HG02973 (cell line): ENCODE measurements at regions not wholly inside any gene's neighbourhood (a gene's known extent, or its start where the extent isn't known, plus 50 kb on each side); places are given as distances from the start of the nearest gene placed in this dataset.
"Not testable (repeated sequence)": the region's sequence is repeated elsewhere in the genome, so short reads cannot be mapped to it uniquely, and the experiment has no call there.

Experiments used
- ATAC-seq: cut with Tn5 transposase; IDR thresholded peaks from one replicate; pipeline ENCODE4 v1.9.1; 2021; ENCODE audit warnings: moderate library complexity; ENCODE audit not compliant: unreplicated experiment

DNA sequence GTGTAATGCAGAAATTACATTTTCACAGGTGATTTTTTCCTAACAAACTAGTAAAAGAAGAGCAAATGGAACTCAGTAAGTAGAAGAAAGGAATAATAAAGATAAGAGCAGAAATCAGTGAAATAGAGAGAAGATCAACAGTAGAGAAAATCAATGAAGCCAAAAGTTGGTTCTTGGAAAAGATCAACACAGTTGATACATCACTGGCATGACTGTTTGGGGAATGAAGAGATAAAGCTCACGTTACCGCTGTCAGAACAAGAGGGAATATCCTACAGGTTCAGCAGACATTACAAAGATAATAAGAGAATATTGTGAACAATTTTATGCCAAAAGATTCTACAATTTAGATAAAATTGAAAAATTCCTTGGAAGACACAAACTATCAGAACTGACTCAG, 146.4 kb downstream of the ACTR3B start:
- no peak for ATAC-seq

DNA sequence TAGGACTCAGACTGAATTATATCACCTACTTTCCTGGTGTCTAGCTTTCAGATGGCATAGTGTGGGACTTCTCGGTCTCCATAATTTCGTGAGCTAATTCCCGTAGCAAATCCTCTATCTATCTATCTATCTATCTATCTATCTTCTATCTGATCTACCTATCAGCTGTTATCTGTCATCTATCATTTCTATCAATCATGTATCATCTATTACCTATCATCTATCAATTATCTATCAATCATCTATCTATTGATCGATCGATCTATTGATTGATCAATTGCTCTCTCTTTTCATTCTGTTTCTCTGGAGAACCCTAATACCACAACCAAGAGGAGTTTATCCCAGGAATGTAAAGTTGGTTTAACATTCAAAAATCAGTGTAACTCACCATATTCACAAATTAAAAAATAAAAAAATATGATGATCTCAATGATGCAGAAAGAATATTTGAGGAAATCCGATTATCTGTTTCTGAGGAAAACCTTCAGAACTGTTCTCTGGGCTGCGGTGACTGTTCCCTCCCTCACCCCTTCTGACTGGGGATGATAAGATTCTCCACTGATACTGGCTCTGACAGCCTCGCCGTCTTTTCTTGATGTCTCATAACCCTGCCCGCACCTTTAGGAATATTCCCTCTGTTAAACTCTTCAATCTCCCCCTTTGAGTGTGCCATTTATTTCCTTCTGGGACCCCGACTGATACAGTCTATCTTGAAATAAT, 147.7 kb downstream of the ACTR3B start:
- no peak for ATAC-seq

DNA sequence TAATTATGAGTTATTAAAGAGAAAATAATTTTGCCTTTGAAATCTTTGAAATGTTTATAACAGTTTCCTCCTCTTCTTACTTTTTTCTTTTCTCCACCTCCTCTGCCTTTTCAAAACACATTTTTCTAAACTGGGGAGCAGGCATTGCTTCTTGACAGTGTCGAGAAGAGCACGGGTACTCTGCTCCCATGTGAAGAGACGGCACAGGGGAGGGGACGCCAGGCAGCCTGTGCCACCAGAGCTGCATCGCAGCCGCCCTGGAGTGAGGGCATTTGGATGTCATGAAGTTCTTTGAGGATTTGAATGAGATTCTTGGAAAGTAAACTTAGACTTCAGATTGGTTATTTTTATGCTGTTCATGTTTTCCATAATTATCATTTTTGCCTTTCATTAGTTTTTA, 149.7 kb downstream of the ACTR3B start:
- ATAC-seq, result no peak

DNA sequence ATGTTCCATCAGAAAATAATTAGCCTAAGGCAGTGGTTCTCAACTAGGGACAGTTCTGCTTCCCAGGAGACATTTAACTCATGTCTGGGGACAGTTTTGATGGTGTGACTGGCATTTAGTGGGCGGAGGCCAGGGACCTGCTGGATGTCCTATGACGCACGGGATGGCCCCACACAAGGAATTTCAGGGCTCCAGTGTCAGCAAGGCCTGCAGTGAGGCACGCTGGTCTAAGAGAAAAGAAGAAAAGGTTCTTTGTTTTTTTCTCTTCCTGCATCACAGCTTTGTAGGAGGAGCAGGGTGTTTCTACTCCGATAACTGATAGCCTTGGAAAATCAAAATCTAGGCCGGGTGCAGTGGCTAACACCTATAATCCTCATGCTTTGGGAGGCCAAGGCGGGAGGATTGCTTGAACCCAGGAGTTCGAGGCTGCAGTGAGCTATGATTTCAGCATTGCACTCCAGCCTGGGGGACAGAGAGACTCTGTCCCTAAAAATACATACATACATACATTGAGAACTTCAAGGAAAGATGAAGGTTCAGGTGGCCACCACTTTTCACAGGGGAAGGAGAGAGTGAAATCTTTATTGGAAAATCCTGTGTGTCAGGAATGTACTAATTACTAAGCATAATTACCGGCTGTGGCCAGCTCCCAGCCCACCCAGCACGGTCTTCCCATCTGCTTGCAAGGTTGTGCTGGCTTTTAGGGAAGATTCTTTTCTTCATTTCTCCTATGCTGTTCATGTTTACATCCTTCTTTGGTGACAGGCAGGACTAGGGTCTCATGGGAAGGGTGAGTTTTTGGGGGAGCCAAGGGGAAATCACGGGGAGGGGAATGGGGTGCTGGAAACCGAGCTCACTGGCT, 150.4 kb downstream of the ACTR3B start:
- no peak for ATAC-seq

DNA sequence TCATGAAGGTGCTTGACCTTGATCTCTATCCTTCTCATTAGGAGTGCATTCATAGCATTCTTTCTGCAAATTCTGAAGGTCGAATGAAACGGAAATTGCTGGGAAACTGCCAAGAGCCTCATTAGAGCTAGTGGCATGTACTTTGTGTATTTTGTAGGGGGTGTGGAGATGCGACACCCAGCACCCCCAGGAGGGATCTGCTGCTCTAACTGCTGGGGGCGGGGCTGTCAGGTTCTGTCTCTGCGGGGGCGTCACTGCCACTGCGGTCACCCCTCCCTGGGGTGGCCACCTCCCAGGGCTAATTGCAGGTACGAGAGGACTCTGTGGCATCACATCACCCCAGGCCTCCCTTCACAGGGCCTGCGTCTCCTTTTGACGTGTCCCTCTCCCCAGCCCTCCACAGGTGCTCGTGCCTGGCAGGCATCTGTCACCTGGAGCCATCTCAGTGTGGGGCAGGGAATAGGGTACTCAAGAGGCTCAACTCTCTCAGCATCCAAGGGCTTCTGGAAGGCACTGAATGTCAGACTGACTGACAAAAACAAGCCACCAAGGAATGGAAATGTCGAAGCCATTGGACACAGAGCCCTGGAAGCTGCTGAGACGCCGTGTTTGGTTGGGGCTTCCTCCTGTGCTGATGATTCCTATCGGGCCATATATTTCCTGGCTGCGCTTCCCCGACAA, 151.1 kb downstream of the ACTR3B start:
- ATAC-seq, result no peak

DNA sequence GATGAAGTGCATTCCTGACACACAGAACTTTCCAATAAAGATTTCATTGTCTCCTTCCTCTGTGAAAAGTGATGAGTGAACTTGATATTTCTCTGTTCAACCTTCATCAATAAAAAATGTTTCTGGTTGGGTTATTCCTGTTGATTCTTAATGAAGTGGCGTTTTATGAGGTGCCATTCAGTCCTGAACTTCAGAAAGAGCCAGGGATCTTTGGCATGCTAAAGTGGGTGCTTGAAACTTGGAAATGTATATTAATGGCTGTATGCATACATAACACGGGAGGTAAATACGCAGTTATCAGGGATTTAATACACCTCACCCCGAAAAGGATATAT, 151.6 kb downstream of the ACTR3B start:
- no peak for ATAC-seq

DNA sequence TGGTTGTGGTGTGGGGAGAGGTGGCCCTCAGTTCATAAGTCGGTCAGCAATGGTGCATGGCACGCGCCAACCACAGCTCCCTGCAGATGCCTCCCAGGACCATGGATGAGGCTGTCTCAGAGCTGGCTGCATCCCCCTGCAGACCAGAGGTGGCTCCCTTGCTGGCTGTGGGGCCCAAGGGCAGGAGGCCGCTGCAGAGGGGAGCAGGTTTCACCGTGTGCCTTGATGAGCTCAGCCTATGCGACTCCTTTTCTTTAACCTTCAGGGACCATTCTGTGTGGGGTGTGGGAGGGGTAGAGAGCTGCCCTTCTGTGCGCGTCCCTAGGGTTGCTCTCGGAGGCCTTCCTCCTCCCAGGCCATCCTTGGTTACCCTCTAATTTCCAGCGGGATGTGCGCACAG, 152.4 kb downstream of the ACTR3B start:
- ATAC-seq, result no peak

DNA sequence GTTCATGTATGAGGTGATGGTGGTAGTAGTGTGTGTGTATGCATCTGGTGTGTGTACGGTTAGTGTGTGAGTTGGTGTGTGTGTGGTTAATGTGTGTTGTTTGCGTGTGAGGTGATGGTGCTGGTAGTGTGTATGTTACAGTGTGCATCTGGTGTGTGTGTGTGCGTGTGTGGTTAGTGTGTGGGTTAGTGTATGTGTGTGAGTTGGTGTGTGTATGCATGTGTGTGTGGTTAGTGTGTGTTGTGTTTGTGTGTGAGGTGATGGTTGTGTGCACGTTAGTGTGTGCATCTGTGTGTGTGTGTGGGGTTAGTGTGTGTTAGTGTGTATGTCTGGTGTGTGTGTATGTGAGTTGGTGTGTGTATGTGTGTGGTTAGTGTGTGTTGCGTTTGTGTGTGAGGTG, 153.0 kb downstream of the ACTR3B start:
- no peak for ATAC-seq

DNA sequence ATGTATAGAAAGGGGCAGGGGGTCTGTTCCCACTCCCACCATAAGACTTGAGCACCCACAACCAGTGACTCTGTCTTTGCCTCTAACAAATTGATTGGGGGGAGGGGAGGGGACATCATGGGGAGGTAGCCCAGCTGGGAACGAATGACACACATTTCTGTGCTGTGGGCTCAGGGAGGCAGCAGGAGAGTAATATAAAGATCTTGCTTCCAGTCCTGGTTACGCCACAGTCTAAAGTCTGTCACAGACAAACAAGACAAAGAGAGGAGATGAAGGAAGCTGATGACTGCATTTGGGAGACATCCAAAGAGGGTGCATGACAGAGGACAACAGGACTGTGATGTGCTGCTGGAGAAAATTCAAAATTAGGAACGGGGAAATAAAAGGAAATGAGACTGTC, 153.9 kb downstream of the ACTR3B start:
- no peak for ATAC-seq

DNA sequence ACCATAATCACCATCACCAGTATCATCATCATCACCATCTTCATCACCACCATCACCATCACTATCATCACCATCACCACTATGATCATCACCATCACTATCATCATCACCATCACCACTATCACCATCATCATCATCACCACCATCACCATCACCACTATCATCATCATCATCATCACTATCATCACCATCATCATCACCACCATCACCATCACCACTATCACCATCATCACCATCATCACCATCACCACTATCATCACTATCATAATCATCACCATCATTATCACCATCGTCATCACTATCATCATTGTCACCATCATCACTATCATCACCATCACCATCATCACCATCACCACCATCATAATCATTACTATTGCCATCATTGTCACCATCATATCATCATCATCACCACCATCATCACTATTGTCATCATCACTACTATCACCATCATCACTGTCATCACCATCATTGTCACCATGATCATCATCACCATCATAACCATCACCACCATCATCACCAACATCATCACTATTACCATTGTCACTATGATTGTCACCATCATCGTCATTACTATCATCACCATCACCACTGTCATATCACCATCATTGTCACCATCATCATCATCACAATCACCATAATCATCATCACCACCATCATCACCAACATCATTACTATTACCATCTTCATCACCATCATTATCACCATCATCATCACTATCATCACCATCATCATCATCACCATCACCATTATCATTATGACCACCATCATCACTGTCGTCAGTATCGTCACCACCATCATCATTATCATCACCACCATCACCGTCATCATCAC, 154.7 kb downstream of the ACTR3B start:
- ATAC-seq, result no peak

DNA sequence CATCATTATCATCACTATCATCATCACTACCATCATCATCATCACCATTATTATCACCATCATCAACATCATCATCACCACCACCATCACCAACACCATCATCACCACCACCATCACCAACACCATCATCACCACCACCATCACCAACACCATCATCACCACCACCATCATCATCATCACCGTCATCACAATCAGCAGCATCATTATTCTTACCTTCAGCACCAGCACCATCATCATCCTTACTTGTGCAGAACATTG, 155.2 kb downstream of the ACTR3B start:
- not testable (repeated sequence) for ATAC-seq

DNA sequence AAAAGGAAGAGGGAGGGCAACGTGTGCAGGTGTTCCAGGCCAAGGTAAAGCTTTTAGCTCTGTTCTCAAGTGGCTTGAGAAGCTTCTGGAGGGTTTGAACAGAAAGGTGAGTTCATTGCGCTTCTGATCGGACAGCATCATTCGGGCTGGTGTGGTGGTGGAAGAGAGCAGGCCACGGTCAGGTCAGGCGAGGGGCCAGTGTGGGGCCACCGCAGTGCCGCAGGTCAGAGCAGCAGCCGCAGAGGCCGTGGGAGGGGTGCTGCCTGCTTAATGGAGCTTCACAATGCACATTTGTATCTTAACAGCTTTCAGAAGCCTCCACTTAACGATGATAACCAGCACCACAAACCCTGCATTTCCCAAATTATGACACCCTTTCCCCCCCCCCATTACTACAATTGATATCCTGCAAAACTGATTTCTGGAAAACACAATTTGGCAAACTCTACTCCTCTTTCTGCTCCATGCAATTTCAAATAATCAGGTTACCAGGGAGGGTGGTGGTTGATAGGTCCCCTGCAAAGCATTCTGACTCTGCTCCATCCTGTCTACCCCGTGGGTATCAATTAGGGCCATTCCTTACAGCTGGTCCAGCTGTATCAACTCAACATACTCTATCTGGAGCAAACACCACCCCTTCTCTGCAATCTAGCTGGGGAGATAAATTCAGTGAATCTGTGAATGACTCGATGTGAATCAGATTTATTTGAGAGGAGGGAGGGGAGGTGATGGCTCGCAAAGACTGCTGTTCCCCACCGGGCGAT, 162.9 kb downstream of the ACTR3B start:
- ATAC-seq, result no peak

DNA sequence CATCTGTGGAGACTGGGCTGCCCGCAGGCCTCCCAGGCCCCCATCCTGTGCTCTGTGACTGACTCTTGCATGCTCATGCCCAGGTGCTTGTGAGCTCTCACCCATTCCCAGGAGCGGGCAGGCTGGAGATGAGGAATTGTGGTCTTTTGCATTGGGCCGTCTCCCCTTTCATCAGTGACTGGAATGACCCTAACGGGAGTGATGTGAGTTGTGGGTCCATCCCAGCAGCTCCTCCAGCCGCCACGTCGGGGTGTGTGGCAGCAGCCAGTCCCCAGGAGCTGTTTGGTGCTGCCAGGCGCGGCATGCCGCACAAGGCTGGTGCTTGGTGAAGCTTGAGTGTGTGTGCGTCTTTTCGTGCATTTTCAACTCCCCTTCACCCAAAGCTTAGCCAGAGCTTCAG, 164.2 kb downstream of the ACTR3B start:
- ATAC-seq, result no peak

DNA sequence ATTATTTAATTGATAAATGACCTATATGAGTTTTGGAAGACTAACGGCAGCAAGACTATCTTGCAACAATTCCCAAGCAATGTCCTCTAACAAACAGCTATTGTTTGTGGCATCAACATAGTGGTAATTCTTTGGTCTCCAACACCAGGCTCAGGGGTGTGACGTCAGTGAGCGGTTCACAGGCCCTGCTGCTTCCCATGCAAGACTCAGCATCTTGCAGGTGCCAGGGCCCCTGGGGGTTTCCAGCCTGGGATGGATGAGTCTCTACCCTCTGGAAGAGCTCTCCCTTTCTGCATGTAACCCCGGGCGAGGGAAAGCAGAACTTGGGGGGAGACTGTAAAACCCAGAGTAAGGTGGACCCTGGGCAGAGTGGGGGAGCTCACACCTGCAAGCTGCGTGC, 164.7 kb downstream of the ACTR3B start:
- no peak for ATAC-seq

DNA sequence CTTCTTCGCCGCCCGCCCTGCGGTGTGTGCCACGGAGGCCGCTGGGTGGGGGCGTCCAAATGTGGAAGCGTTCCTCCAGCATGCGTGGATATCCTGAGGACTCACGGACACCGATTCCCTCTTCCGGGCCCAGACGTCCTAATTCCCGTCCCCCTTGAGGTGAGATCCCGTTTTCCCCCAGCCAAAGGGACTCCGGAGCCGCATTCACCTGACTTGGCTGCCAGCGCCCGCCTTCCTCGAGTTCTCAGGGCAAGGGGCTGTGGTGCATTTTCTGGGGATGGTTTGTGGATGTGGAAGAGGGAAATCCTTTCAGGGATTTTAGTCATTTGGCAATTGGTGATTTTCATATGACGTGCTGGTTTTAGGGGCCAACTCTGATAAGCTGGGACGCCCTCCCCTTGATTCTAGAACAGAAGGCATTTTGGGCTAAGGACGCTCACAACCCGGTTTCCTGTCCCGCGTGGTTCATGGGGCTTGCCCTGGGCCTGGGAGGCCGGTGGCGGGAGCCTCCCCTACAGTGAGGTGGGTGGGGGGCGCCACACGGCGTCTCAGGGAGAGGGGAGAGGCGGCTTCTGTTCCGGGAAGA, 165.4 kb downstream of the ACTR3B start:
- ATAC-seq, result no peak

DNA sequence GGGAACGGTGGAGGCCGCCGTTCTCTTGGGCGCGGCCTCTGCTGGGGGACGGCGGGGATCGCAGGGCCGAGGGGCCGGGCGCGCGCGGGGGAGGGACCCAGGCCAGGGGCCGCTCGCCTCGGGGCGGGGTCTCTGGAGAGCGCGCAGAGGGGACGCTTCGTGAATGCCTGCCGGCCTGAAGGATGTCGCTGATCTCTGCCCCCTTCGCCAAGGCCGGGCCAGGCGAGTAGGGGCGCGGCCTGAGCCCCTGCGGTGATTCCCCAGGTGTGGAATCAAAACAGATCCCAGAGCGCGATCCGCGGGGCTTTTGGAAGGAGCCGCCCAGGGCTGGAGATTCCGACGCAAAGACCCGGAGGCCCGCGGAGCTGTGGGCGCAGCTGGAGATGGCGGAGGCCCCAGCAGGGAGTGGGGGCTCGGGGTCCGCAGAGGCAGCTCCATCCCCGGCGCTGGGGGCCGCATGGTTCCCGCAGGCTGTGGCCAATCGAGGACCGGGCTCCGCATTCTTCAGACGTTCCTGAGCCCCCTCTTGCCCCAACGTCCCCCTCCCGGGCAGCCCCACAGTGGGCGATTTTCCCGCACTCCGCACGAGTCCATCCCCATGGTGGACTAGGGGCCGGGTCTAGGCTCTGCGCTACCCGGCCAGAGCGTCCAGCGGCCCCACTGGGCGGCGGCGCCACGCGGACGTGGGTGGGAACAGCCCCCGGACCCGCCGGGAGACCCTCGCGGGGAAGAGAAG, 166.0 kb downstream of the ACTR3B start:
- no peak for ATAC-seq

DNA sequence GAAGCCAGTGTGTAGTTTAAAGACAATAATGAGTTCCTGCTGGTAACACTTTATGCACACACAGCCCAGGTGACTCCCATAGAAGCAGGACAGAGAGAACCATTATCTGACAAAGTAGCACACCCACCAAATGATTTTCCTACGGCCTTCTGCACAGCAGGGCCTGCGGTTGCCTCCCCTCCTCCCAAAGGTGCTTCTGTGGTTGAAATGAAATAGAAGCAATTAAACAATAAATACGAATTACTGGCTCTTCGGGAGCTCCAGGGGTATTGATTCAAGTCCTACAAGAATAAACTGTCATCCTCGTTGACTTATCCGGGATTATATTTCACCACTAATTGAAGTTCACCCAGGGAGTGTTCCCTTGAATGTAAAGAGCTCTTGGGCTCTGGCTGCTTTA, 172.1 kb downstream of the ACTR3B start:
- no peak for ATAC-seq

DNA sequence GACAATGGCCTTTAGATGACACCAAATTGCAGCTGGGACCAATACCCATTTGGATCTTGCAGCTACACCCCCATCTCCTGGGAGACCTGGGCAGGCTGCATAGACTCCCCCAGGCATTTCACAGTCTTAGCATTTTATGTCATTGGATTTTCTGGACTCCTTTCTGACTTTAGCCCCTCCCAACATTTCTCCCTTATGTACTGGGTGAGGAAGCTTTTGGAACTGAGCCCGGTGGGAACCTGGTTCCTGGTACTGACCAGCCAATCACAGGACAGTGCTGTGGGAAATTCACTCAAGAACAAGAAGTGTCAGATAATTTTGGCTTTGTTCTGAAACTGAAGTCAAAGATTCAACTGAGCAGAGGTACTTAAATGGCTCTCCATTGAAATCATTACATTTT, 177.7 kb downstream of the ACTR3B start:
- ATAC-seq, result no peak

DNA sequence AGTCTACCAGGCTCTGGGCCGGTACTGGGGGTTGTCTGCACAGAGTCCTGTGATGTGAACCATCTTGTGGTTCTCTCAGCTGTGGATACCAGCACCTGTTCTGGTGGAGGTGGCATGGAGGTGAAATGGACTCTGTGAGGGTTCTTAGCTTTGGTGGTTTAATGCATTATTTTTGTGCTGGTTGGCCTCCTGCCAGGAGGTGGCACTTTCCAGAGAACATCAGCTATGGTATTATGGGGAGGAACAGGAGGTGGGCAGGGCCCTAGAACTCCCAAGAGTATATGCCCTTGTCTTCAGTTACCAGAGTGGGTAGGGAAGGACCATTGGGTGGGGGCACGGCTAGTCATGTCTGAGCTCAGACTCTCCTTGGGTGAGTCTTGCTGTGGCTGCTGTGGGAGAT, 187.1 kb downstream of the ACTR3B start:
- ATAC-seq, result not testable (repeated sequence)

DNA sequence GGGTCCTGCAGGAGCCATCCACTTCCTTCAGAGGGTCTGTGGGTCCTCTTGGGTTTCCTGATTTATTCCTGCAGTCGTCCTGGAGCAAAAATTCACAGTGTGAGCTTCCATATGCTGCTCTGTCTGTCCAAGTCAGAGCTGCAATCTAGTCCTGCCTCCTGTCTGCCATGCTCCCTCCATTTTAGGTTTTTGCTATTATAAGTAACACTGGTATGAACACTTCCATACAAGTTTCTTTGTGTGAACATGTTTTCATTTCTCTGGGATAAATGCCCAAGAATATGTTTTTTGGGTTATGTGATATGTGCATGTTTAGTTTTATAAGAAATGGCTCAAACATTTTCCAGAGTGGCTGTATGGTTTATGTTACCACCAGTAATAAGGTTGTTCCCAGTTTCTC, 188.1 kb downstream of the ACTR3B start:
- no peak for ATAC-seq
